ENCODE measurements at regions not wholly inside any gene's neighbourhood (a gene's known extent, or its start where the extent isn't known, plus 50 kb on each side); places are given as distances from the start of the nearest gene placed in this dataset.

GRCh38 chr11:45423475-45424120 lies 137.5 kb upstream of the SYT13 start:
- Histone ChIP-seq H3K27ac (no peak overlapping the region), H3K4me1 (no peaks in the 10 kb centered on the region), H3K4me3 (no peak overlapping the region), H3K36me3 (no peaks in the 10 kb centered on the region), H3K9me3 (peaks cover 0 to 17% (median 10%) of the 10 kb centered on the region in 8 donors), H3K27me3 (replicated peaks in 1 of 7) (peaks cover 0 to 40% (median 0%) of the 10 kb centered on the region in 7 donors)
- WGBS, 5 donors = 26 to 55% (median 37%) methylated on average over 4 to 9 of the region's 9 CpGs
- TF ChIP-seq CTCF (IDR thresholded peaks at IDR 0.05 in 8 of 11, conservative IDR thresholded peaks at IDR 0.05 in 3 of 11) (no peak), POLR2A (IDR thresholded peaks at IDR 0.05) (no peak), POLR2AphosphoS5 (IDR thresholded peaks at IDR 0.05) (no peak)
- DNase-seq = no peak
- intact Hi-C loops (cut with DNase I; ENCODE audit: low total_unique reads) = no loop called here

DNA sequence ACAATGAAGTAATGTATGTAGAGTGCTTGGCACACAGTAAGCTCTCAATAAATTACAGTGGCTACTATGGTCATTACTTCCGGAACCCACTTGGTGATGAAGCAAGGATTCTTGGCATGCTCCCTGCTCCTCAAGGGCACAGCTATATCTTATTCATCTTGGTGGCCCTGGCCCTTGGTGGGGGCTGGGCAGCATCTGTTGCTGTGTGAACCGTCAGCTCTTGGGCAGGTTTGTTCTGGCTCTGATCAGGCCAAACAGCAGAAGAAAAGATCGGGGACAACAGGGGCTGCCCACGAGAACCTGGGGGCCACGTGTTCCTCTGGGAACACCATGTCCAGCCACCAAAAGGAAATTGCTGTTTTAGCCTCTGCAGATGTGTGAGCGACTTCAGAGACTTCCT lies 136.9 kb upstream of the SYT13 start:
- WGBS, 5 donors = 38 to 56% (median 47%) methylated on average over 1 to 6 of the region's 6 CpGs
- Histone ChIP-seq H3K27me3 (replicated peaks in 1 of 7) (peaks cover 0 to 40% (median 0%) of the 10 kb centered on the region in 7 donors), H3K9me3 (peaks cover 0 to 20% (median 10%) of the 10 kb centered on the region in 8 donors), H3K4me1 (no peaks in the 10 kb centered on the region), H3K36me3 (no peaks in the 10 kb centered on the region), H3K4me3 (no peak overlapping the region), H3K27ac (no peak overlapping the region)
- intact Hi-C loops (cut with DNase I; ENCODE audit: low total_unique reads) = no loop called here
- DNase-seq = no peak
- no peak for TF ChIP-seq CTCF (IDR thresholded peaks at IDR 0.05 in 8 of 11, conservative IDR thresholded peaks at IDR 0.05 in 3 of 11)
- no peak for TF ChIP-seq POLR2AphosphoS5 (IDR thresholded peaks at IDR 0.05)
- TF ChIP-seq POLR2A (IDR thresholded peaks at IDR 0.05) = no peak

DNA sequence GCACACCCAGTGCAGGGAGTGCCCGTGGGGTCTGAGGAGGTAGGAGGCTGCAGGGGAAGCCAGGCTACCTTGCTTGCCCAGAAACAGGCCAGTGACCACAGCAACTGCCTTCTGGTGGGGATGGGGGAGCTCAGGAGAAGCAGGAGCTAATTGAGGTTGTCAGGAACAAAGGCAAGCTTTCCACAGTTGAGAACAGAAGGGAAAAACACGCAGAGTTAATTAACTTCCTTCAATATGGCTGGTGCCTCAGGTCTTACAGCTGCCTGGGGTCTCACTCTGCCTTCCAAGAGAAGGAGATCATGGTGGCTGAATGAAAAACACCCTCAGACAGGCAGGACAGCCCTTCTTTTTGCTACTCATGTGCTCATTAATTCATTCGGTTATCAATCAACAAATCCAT lies 127.9 kb upstream of the SYT13 start:
- Histone ChIP-seq H3K27ac (no peak overlapping the region), H3K27me3 (replicated peaks in 1 of 7) (peaks cover 0 to 54% (median 9%) of the 10 kb centered on the region in 7 donors), H3K9me3 (peaks cover 0 to 8% (median 4%) of the 10 kb centered on the region in 8 donors), H3K36me3 (no peaks in the 10 kb centered on the region), H3K4me1 (no peaks in the 10 kb centered on the region), H3K4me3 (no peak overlapping the region)
- 60 to 86% (median 77%) methylated on average over 3 of the region's 3 CpGs for WGBS, 5 donors
- TF ChIP-seq CTCF (IDR thresholded peaks at IDR 0.05 in 8 of 11, conservative IDR thresholded peaks at IDR 0.05 in 3 of 11) (no peak), POLR2A (IDR thresholded peaks at IDR 0.05) (no peak)
- intact Hi-C loops (cut with DNase I; ENCODE audit: low total_unique reads) = no loop called here
- DNase-seq = no peak

DNA sequence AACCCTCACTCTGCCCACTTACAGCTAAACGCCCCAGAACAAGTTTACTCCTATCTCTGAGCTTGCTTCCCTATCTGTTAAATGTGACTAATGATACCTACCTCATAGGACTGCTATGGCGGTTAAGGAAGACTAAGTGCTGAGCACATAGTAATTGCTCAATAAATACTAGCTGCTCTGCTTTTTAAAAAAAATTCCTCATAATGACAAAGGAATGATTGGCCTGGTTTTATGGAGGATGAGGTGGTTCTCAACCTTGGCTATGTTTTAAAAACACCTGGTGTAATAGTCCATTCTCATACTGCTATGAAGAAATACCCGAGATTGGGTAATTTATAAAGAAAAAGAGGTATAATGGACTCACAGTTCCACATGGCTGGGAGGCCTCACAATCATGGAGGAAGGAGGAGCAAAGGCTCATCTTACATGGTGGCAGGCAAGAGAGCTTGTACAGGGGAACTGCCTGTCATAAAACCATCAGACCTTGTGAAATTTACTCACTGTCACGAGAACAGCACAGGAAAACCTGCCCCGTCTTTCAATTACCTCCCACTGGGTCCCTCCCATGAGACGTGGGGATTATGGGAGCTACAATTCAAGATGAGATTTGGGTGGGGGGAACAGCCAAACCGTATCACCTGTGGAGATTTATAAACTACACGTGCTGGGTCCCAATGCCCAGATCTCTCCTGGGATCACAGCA lies 127.2 kb upstream of the SYT13 start:
- H3K4me1 ChIP-seq = no peaks in the 10 kb centered on the region
- H3K36me3 ChIP-seq = no peaks in the 10 kb centered on the region
- no peaks in the 10 kb centered on the region for H3K9me3 ChIP-seq
- peaks cover 0 to 54% (median 9%) of the 10 kb centered on the region in 7 donors for H3K27me3 ChIP-seq (replicated peaks in 1 of 7)
- intact Hi-C loops (cut with DNase I; ENCODE audit: low total_unique reads) = no loop called here
- H3K4me3 ChIP-seq = no peak overlapping the region
- H3K27ac ChIP-seq = no peak overlapping the region
- WGBS, 5 donors = 63 to 72% (median 72%) methylated on average over 7 to 8 of the region's 8 CpGs
- TF ChIP-seq POLR2AphosphoS5 (IDR thresholded peaks at IDR 0.05) (no peak), CTCF (IDR thresholded peaks at IDR 0.05 in 8 of 11, conservative IDR thresholded peaks at IDR 0.05 in 3 of 11) (no peak), POLR2A (IDR thresholded peaks at IDR 0.05) (no peak)
- DNase-seq = no peak
